GM19372 (cell line): ENCODE measurements at regions not wholly inside any gene's neighbourhood (a gene's known extent, or its start where the extent isn't known, plus 50 kb on each side); places are given as distances from the start of the nearest gene placed in this dataset.
"Not testable (repeated sequence)": the region's sequence is repeated elsewhere in the genome, so short reads cannot be mapped to it uniquely, and the experiment has no call there.

Source experiments
- ATAC-seq: cut with Tn5 transposase; IDR thresholded peaks from one replicate; pipeline ENCODE4 v1.9.1; 2021; ENCODE audit warnings: mild to moderate bottlenecking, low read depth, moderate library complexity; ENCODE audit not compliant: unreplicated experiment

- ATAC-seq: no peak
Observed at GRCh38 chr10:45111509-45111908, 110.8 kb downstream of the ZNF22 start.

GRCh38 chr10:45117940-45118339 lies 117.2 kb downstream of the ZNF22 start:
- not testable (repeated sequence) for ATAC-seq

GRCh38 chr10:45118929-45119328 lies 118.2 kb downstream of the ZNF22 start:
- no peak for ATAC-seq

GRCh38 chr10:45122180-45122860 lies 121.6 kb downstream of the ZNF22 start:
- ATAC-seq: not testable (repeated sequence)

- no peak for ATAC-seq
Observed at GRCh38 chr10:45135443-45136198, 134.9 kb downstream of the ZNF22 start.

- no peak for ATAC-seq
Observed at GRCh38 chr10:45136256-45136655, 135.5 kb downstream of the ZNF22 start.

- no peak for ATAC-seq
Observed at GRCh38 chr10:45144326-45145070, 143.8 kb downstream of the ZNF22 start.

GRCh38 chr10:45145143-45145542 lies 144.4 kb downstream of the ZNF22 start:
- not testable (repeated sequence) for ATAC-seq

- no peak for ATAC-seq
Observed at GRCh38 chr10:45147000-45147399, 146.3 kb downstream of the ZNF22 start.

- ATAC-seq: no peak
Observed at GRCh38 chr10:45150997-45151396, 150.3 kb downstream of the ZNF22 start.

GRCh38 chr10:45151467-45152214 lies 150.9 kb downstream of the ZNF22 start:
- ATAC-seq: no peak

GRCh38 chr10:45152726-45153125 lies 152.0 kb downstream of the ZNF22 start:
- ATAC-seq: no peak

- ATAC-seq: no peak
Observed at GRCh38 chr10:45154502-45154901, 153.8 kb downstream of the ZNF22 start.

GRCh38 chr10:45155784-45156183 lies 155.1 kb downstream of the ZNF22 start:
- ATAC-seq: no peak

GRCh38 chr10:45160271-45160670 lies 155.1 kb downstream of the OR13A1 start:
- no peak for ATAC-seq

- no peak for ATAC-seq
Observed at GRCh38 chr10:45163315-45163975, 152.0 kb downstream of the OR13A1 start.

GRCh38 chr10:45175520-45176118 lies 139.8 kb downstream of the OR13A1 start:
- not testable (repeated sequence) for ATAC-seq

- no peak for ATAC-seq
Observed at GRCh38 chr10:45179691-45180090, 135.7 kb downstream of the OR13A1 start.

GRCh38 chr10:45180507-45180906 lies 134.9 kb downstream of the OR13A1 start:
- no peak for ATAC-seq
